GM12873 (cell line): ENCODE measurements at regions not wholly inside any gene's neighbourhood (a gene's known extent, or its start where the extent isn't known, plus 50 kb on each side); places are given as distances from the start of the nearest gene placed in this dataset.

Source experiments
- TF ChIP-seq, protein P1 (sequence below): IDR thresholded peaks from 2 replicates; pipeline ENCODE4 v1.5.1; 2012; ENCODE audit warnings: low read depth, mild to moderate bottlenecking, moderate library complexity, low read length, control low read depth; ENCODE audit not compliant: insufficient read depth; ENCODE audit errors: missing control alignments

DNA sequence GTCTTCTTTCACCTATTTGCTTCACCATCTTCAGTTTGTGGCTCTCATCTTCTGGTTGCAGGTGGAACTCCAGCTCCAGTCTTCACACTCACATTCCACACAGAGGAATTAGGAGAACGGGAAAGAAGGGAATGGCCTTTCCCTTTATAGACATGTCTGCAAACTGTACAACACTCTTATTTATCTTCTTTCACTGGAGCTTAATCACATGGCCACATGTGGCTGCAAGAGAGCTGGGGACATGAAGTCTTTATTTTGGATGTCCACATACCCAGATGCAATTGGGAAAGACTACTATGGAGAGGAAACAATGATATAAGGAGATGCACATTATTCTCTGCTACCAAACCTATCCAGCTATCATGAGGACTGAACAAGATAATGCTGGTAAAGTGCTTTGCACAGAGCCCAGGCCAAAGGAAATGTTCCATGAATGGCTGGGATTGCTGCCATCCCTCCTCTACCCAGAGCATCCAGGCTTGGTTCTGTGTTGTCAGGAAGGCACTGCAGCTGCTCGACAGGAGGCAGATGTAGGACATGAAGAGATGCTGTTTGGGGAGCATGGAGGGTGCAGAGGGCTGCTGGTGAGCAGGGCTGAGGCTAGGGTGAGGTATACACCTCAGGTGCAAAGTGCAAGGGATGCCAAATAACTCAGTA is 183.8 kb upstream of the TBX20 start:
- TF ChIP-seq, protein P1, sequence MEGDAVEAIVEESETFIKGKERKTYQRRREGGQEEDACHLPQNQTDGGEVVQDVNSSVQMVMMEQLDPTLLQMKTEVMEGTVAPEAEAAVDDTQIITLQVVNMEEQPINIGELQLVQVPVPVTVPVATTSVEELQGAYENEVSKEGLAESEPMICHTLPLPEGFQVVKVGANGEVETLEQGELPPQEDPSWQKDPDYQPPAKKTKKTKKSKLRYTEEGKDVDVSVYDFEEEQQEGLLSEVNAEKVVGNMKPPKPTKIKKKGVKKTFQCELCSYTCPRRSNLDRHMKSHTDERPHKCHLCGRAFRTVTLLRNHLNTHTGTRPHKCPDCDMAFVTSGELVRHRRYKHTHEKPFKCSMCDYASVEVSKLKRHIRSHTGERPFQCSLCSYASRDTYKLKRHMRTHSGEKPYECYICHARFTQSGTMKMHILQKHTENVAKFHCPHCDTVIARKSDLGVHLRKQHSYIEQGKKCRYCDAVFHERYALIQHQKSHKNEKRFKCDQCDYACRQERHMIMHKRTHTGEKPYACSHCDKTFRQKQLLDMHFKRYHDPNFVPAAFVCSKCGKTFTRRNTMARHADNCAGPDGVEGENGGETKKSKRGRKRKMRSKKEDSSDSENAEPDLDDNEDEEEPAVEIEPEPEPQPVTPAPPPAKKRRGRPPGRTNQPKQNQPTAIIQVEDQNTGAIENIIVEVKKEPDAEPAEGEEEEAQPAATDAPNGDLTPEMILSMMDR = no peak

- TF ChIP-seq, protein P1 = no peak
These were observed 182.6 kb upstream of the TBX20 start for GRCh38 chr7:35436452-35436851.

GRCh38 chr7:35430547-35431153 is 176.8 kb upstream of the TBX20 start:
- TF ChIP-seq, protein P1 = peak; percentile 74

DNA sequence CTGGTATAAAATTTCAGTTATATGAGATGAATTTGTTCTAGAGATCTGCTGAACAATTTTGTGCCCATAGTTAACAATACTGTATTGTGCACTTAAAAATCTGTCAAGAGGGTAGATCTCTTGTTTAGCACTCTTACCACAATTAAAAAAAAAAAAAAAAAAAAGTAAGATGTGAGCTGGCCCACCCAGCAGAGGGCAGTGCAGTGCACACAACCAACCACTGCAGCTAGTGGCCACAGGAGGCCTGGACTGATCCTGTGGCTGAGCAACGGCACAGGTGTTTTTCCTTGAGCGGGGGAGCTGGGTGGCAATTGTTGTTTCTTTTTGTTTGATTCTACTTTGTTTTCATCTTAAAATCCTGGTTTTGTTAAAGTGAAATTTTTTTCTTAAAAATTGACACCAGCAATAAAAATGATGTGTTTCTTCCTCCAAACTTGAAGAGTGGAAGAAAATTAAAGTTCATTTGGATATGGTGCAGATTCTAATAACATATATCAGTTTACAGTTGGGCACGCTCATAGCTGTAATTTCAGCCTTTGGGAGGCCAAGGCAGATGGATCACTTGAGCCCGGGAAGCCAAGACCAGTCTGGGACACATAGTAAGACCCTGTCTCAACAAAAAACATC is 171.1 kb upstream of the TBX20 start:
- TF ChIP-seq, protein P1 = peak; percentile 80

- TF ChIP-seq, protein P1 = no peak
These were observed 170.5 kb upstream of the TBX20 start for GRCh38 chr7:35424440-35424839.

DNA sequence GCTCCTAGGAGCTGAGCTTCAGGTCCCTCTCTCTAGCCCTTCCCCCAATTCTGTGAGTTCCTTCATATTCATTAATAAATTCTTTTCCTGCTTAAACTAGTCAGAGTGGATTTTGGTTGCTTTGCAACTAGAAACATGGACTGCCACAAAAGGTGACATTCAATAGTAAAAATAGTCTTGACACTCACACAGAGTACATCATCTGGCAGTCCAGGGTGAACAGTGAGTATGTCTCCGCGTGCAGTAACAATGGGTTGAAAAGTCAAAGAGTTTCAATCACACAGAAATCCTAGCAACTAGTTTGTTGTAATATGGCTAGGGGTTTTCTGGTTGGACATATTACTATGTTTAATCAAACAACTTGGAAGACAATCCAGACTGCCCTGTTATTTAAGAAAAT is 168.8 kb upstream of the TBX20 start:
- TF ChIP-seq, protein P1 = no peak

GRCh38 chr7:35420656-35421055 is 166.8 kb upstream of the TBX20 start:
- TF ChIP-seq, protein P1 = no peak
